SK-N-MC (cell line): ENCODE measurements at regions not wholly inside any gene's neighbourhood (a gene's known extent, or its start where the extent isn't known, plus 50 kb on each side); places are given as distances from the start of the nearest gene placed in this dataset.

ENCODE experiments used
- EZH2 ChIP-seq: fragments of 200-600 bp; sonication (generic); IDR thresholded peaks from one replicate; pipeline ENCODE4 v1.6.1; 2017; ENCODE audit warnings: antibody characterized with exemption
- FOXP2 ChIP-seq: optimal IDR thresholded peaks from 2 replicates; pipeline ENCODE3; 2011; ENCODE audit warnings: mild to moderate bottlenecking, moderate library complexity; ENCODE audit not compliant: insufficient read depth; ENCODE audit errors: extremely low read length, control extremely low read depth
- POLR2AphosphoS5 ChIP-seq: IDR thresholded peaks from 2 replicates; pipeline ENCODE4 v1.6.1; 2012; ENCODE audit warnings: mild to moderate bottlenecking, low read depth, low read length, borderline replicate concordance

DNA sequence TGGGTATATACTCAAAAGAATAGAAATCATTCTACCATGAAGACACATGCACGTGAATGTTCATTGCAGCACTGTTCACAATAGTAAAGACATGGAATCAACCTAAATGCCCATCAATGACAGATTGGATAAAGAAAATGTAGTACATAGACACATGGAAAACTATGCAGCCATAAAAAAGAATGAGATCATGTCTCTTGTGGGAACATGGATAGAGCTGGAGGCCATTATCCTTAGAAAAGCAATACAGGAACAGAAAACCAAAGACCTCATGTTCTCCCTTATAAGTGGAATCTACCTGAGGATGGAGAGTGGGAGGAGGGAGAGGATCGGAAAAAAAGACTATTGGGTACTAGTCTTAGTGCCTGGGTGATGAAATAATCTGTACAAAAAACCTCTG, 143.9 kb downstream of the RHOU start:
- TF ChIP-seq EZH2 = no peak
- TF ChIP-seq POLR2AphosphoS5 = no peak
- TF ChIP-seq FOXP2 = no peak
